Glutamatergic neuron (in vitro differentiated cells): ENCODE measurements at regions not wholly inside any gene's neighbourhood (a gene's known extent, or its start where the extent isn't known, plus 50 kb on each side); places are given as distances from the start of the nearest gene placed in this dataset.

Experiments used
- DNase-seq: peaks from one replicate; pipeline ENCODE4 v3.0.0; 2022
- H3K27ac Mint-ChIP-seq: one replicate; pipeline ENCODE4 v1.8.0; 2020; ENCODE audit warnings: mild to moderate bottlenecking, mixed read lengths, inconsistent platforms; ENCODE audit not compliant: unreplicated experiment
- H3K27me3 Mint-ChIP-seq: one replicate; pipeline ENCODE4 v1.8.0; 2020; ENCODE audit warnings: mild to moderate bottlenecking, moderate library complexity, mixed read lengths, inconsistent platforms; ENCODE audit not compliant: unreplicated experiment
- H3K36me3 Mint-ChIP-seq: one replicate; pipeline ENCODE4 v1.8.0; 2020; ENCODE audit warnings: mild to moderate bottlenecking, mixed read lengths, inconsistent platforms; ENCODE audit not compliant: unreplicated experiment
- H3K4me1 Mint-ChIP-seq: one replicate; pipeline ENCODE4 v1.8.0; 2020; ENCODE audit warnings: mild to moderate bottlenecking, low read depth, mixed read lengths, inconsistent platforms; ENCODE audit not compliant: unreplicated experiment
- H3K4me3 Mint-ChIP-seq: one replicate; pipeline ENCODE4 v1.8.0; 2020; ENCODE audit warnings: mild to moderate bottlenecking, mixed read lengths, inconsistent platforms; ENCODE audit not compliant: unreplicated experiment
- H3K9me3 Mint-ChIP-seq: one replicate; pipeline ENCODE4 v1.8.0; 2020; ENCODE audit warnings: mild to moderate bottlenecking, moderate library complexity, mixed read lengths, inconsistent platforms; ENCODE audit not compliant: unreplicated experiment
- CTCF ChIP-seq: fragments of 200-600 bp; sonication (generic); IDR thresholded peaks from one replicate; pipeline ENCODE4 v1.5.0; 2021; ENCODE audit not compliant: partially characterized antibody, unreplicated experiment

- Mint-ChIP-seq H3K9me3 (peaks cover 5% of the 10 kb centered on the region), H3K4me1 (peaks cover 8% of the 10 kb centered on the region), H3K4me3 (no peak overlapping the region), H3K27me3 (peaks cover 2% of the 10 kb centered on the region), H3K36me3 (no peaks in the 10 kb centered on the region), H3K27ac (no peak overlapping the region)
- DNase-seq = no peak
- TF ChIP-seq CTCF = no peak
Observed at GRCh38 chr20:1773816-1774215, 116.2 kb upstream of the SIRPG start.

- Mint-ChIP-seq H3K27me3 (no peaks in the 10 kb centered on the region), H3K36me3 (no peaks in the 10 kb centered on the region), H3K4me1 (no peaks in the 10 kb centered on the region), H3K9me3 (no peaks in the 10 kb centered on the region), H3K27ac (no peak overlapping the region), H3K4me3 (no peak overlapping the region)
- DNase-seq = no peak
- TF ChIP-seq CTCF = no peak
Observed at GRCh38 chr20:1769491-1769890, 111.9 kb upstream of the SIRPG start.

- H3K36me3 Mint-ChIP-seq = no peaks in the 10 kb centered on the region
Observed at GRCh38 chr20:1766731-1767130, 109.2 kb upstream of the SIRPG start.

GRCh38 chr20:1764136-1765033 lies 106.8 kb upstream of the SIRPG start:
- TF ChIP-seq CTCF = peak; percentile 75
- peak; percentile 83 for DNase-seq
- Mint-ChIP-seq H3K36me3 (no peaks in the 10 kb centered on the region), H3K4me1 (no peaks in the 10 kb centered on the region), H3K27me3 (no peaks in the 10 kb centered on the region), H3K4me3 (no peak overlapping the region), H3K27ac (no peak overlapping the region), H3K9me3 (no peaks in the 10 kb centered on the region)

More at GRCh38 chr20:1766731-1767130, 109.2 kb upstream of the SIRPG start:
- no peak for TF ChIP-seq CTCF
- no peak overlapping the region for H3K27ac Mint-ChIP-seq
- no peaks in the 10 kb centered on the region for H3K9me3 Mint-ChIP-seq
- no peak for DNase-seq
- no peaks in the 10 kb centered on the region for H3K4me1 Mint-ChIP-seq
- no peaks in the 10 kb centered on the region for H3K27me3 Mint-ChIP-seq
- no peak overlapping the region for H3K4me3 Mint-ChIP-seq

DNA sequence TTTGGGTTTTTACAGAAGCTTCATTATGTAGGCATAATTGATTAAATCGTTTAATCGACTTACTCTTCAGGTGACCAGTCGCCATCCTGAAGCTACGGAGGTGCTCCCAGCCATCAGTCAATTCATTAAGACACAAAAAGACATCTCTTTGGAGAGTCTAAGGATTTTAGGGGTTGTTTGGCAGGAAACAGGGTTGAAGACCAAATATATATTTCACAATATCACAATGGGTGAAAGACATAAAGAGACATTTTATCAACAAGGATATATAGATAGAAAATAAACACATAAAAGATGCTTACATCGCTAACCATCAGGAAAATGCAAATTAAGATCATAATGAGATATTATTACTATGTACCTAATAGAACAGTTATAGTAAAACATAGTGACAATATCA lies 104.0 kb upstream of the SIRPG start:
- H3K4me3 Mint-ChIP-seq = no peak overlapping the region
- H3K36me3 Mint-ChIP-seq = no peaks in the 10 kb centered on the region
- no peaks in the 10 kb centered on the region for H3K9me3 Mint-ChIP-seq
- H3K4me1 Mint-ChIP-seq = no peaks in the 10 kb centered on the region
- H3K27ac Mint-ChIP-seq = no peak overlapping the region
- DNase-seq = no peak
- no peak for TF ChIP-seq CTCF
- no peaks in the 10 kb centered on the region for H3K27me3 Mint-ChIP-seq
